SK-N-SH (cell line): ENCODE measurements at regions not wholly inside any gene's neighbourhood (a gene's known extent, or its start where the extent isn't known, plus 50 kb on each side); places are given as distances from the start of the nearest gene placed in this dataset.

Experiments used
- CTCF ChIA-PET: fragments of 300-600, 350-600 bp; formaldehyde crosslinking; extraction: SDS; loops from one replicate; lab custom pipeline; 2021; lab: Yijun Ruan, JAX
- POLR2A ChIA-PET: fragments of 350-600 bp; sonication (Branson Sonifier 250); formaldehyde crosslinking; extraction: SDS; loops from one replicate; lab custom pipeline; 2020; ENCODE audit warnings: antibody characterized with exemption, inconsistent platforms; lab: Yijun Ruan, JAX
- DNase-seq: peaks from one replicate; pipeline ENCODE4 v3.0.0; 2012
- H2AFZ ChIP-seq: fragments of 200-600 bp; sonication (generic); 2 replicates; pipeline ENCODE4 v1.8.1; 2016; ENCODE audit warnings: antibody characterized with exemption, mild to moderate bottlenecking, low read depth
- H3F3A ChIP-seq: fragments of 200-600 bp; sonication (generic); replicated peaks from 2 replicates; pipeline ENCODE3; 2016; ENCODE audit warnings: antibody characterized with exemption, mild to moderate bottlenecking; ENCODE audit not compliant: insufficient read depth
- H3K27ac ChIP-seq, 2 experiments: fragments of 200-500 bp in 1 of 2; fragments of 200-600 bp in 1 of 2; sonication (Bioruptor generic) in 1 of 2; sonication (generic), shearing (Covaris generic) in 1 of 2; 2 replicates each; pipeline versions ENCODE4 v1.5.1 to v1.6.1; 2014 to 2016; ENCODE audit warnings: low read depth in 2 of 2, inconsistent platforms in 1 of 2, low read length in 1 of 2, mild to moderate bottlenecking in 1 of 2, mixed read lengths in 1 of 2
- H3K27me3 ChIP-seq: fragments of 200-600 bp; sonication (generic), shearing (Covaris generic); 2 replicates; pipeline ENCODE4 v1.6.1; 2016; ENCODE audit warnings: mixed run types; ENCODE audit not compliant: insufficient read depth
- H3K36me3 ChIP-seq, 2 experiments: fragments of 200-500 bp in 1 of 2; fragments of 200-600 bp in 1 of 2; sonication (Bioruptor generic) in 1 of 2; sonication (generic) in 1 of 2; replicated peaks in 1 of 2; 2 replicates each; pipeline versions ENCODE3 to v1.5.1; 2014 to 2016; ENCODE audit warnings: low read length in 1 of 2, mild to moderate bottlenecking in 1 of 2; ENCODE audit not compliant: insufficient read depth in 2 of 2, control insufficient read depth in 1 of 2
- H3K4me1 ChIP-seq, 2 experiments: fragments of 200-500 bp in 1 of 2; fragments of 200-600 bp in 1 of 2; sonication (Bioruptor generic) in 1 of 2; sonication (generic), shearing (Covaris generic) in 1 of 2; 2 replicates each; pipeline versions ENCODE4 v1.5.1 to v1.6.1; 2014 to 2016; ENCODE audit warnings: low read depth in 1 of 2, low read length in 1 of 2, mixed run types in 1 of 2; ENCODE audit not compliant: insufficient read depth in 2 of 2, control insufficient read depth in 1 of 2
- H3K4me2 ChIP-seq: fragments of 200-600 bp; sonication (generic), shearing (Covaris generic); 2 replicates; pipeline ENCODE4 v1.6.1; 2017; ENCODE audit warnings: mixed run types
- H3K4me3 ChIP-seq, 2 experiments: fragments of 200-500 bp in 1 of 2; fragments of 200-600 bp in 1 of 2; sonication (Bioruptor generic) in 1 of 2; sonication (generic), shearing (Covaris generic) in 1 of 2; 2 replicates each; pipeline versions ENCODE4 v1.5.1 to v1.8.1; 2014 to 2016; ENCODE audit warnings: low read depth in 2 of 2, inconsistent platforms in 1 of 2, low read length in 1 of 2, mild to moderate bottlenecking in 1 of 2, mixed read lengths in 1 of 2, moderate library complexity in 1 of 2
- H3K79me2 ChIP-seq: fragments of 200-600 bp; sonication (generic); 2 replicates; pipeline ENCODE4 v1.8.1; 2017; ENCODE audit warnings: mild to moderate bottlenecking; ENCODE audit not compliant: insufficient read depth
- H3K9ac ChIP-seq: fragments of 200-600 bp; sonication (generic); 2 replicates; pipeline ENCODE4 v1.6.1; 2017; ENCODE audit warnings: mixed run types
- H3K9me2 ChIP-seq: fragments of 200-600 bp; sonication (generic); 2 replicates; pipeline ENCODE4 v1.6.1; 2017; ENCODE audit warnings: mixed run types
- H3K9me3 ChIP-seq: fragments of 200-600 bp; sonication (generic); 2 replicates; pipeline ENCODE4 v1.6.1; 2017; ENCODE audit warnings: mixed run types, mild to moderate bottlenecking, moderate library complexity
- H4K20me1 ChIP-seq: fragments of 200-600 bp; sonication (generic); 2 replicates; pipeline ENCODE4 v1.6.1; 2017; ENCODE audit warnings: mild to moderate bottlenecking, mixed run types; ENCODE audit not compliant: insufficient read depth
- EZH2phosphoT487 ChIP-seq: fragments of 200-600 bp; sonication (generic); IDR thresholded peaks from 2 replicates; pipeline ENCODE4 v1.6.1; 2017; ENCODE audit warnings: low read depth, mixed run types, mild to moderate bottlenecking, antibody characterized with exemption, moderate library complexity, borderline replicate concordance
- FOSL2 ChIP-seq: IDR thresholded peaks from 2 replicates; pipeline ENCODE4 v1.4.0; 2012; ENCODE audit warnings: low read depth, mild to moderate bottlenecking, moderate library complexity, borderline replicate concordance
- FOXJ3 ChIP-seq: sonication (generic); formaldehyde crosslinking; IDR thresholded peaks from 2 replicates; pipeline ENCODE4 v1.5.1; 2020; ENCODE audit warnings: mild to moderate bottlenecking, missing genetic modification reagents
- GABPA ChIP-seq: IDR thresholded peaks from 2 replicates; pipeline ENCODE4 v1.4.0; 2012; ENCODE audit warnings: low read depth, mild to moderate bottlenecking
- GATA2 ChIP-seq: sonication (generic); formaldehyde crosslinking; IDR thresholded peaks from 2 replicates; pipeline ENCODE4 v1.5.0; 2020; ENCODE audit warnings: mild to moderate bottlenecking, missing genetic modification reagents
- MEF2A ChIP-seq: IDR thresholded peaks from 2 replicates; pipeline ENCODE4 v1.4.0; 2012; ENCODE audit warnings: low read depth, borderline replicate concordance
- NFIC ChIP-seq: IDR thresholded peaks from 2 replicates; pipeline ENCODE4 v1.4.0; 2012; ENCODE audit warnings: borderline replicate concordance
- NRF1 ChIP-seq: IDR thresholded peaks from 2 replicates; pipeline ENCODE4 v1.6.1; 2012; ENCODE audit warnings: low read depth, mild to moderate bottlenecking, low read length
- REST ChIP-seq: IDR thresholded peaks from 2 replicates; pipeline ENCODE4 v1.6.1; 2012; ENCODE audit warnings: mild to moderate bottlenecking, low read depth, low read length, moderate library complexity
- RFX5 ChIP-seq: IDR thresholded peaks from 2 replicates; pipeline ENCODE4 v1.6.1; 2012; ENCODE audit warnings: mild to moderate bottlenecking, improper control_type of control experiment, low read length
- USF1 ChIP-seq: IDR thresholded peaks from 2 replicates; pipeline ENCODE4 v1.4.0; 2012; ENCODE audit warnings: low read depth, borderline replicate concordance
- whole genome bisulfite sequencing: methylation state at CpG from one replicate; pipeline ENCODE4 v1.1.6; 2017; ENCODE audit warnings: low lambda C conversion rate; 5-methylcytosine and 5-hydroxymethylcytosine counted together
- TF ChIP-seq, protein P1 (sequence below): fragments of 200-600 bp; sonication (generic); IDR thresholded peaks from 2 replicates; pipeline ENCODE4 v1.6.1; 2017; ENCODE audit warnings: antibody characterized with exemption, mild to moderate bottlenecking, moderate library complexity
- TF ChIP-seq, protein P2 (sequence below): fragments of 150-350 bp; IDR thresholded peaks from 2 replicates; pipeline ENCODE4 v1.6.1; 2016; ENCODE audit warnings: mild to moderate bottlenecking, low read depth, low read length
- TF ChIP-seq, protein P3 (sequence below): IDR thresholded peaks from 2 replicates; pipeline ENCODE4; 2012

DNA sequence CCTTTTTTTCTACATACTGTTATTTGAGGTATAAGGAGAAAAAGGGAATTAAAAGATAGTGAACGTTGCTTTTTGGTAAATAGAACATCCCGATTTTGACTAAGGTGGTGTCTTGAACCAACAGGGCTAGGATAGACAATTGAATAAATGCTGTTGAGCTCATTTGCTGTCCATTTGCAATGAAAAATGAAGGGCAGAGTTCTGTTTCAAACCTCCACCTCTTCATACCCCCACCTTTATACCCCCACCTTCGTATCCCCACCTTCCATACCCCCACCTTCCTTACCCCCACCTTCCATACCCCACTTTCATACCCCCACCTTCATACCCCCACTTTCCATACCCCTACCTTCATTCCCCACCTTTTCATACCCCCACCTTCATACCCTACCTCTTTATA, 93.4 kb upstream of the NAA20 start:
- Histone ChIP-seq H3K4me2 (no peak overlapping the region), H3K9ac (no peak overlapping the region), H4K20me1 (no peaks in the 10 kb centered on the region), H2AFZ (no peak overlapping the region), H3K9me2 (no peaks in the 10 kb centered on the region), H3K27ac (no peak overlapping the region), H3K9me3 (no peaks in the 10 kb centered on the region), H3K79me2 (no peaks in the 10 kb centered on the region), H3F3A (peaks cover 4% of the 10 kb centered on the region)
- DNase-seq: no peak
- no peak for TF ChIP-seq MEF2A
- TF ChIP-seq EZH2phosphoT487: no peak
- TF ChIP-seq, all 33 proteins: peak for 0
- H3K27me3 ChIP-seq: no peaks in the 10 kb centered on the region
- ChIA-PET CTCF (no interaction called here), POLR2A (no interaction called here)
- WGBS: 73% methylated on average over 3 of the region's 3 CpGs
- no peaks in the 10 kb centered on the region for H3K36me3 ChIP-seq
- H3K4me1 ChIP-seq: no peaks in the 10 kb centered on the region
- no peak overlapping the region for H3K4me3 ChIP-seq

- TF ChIP-seq, protein P1, sequence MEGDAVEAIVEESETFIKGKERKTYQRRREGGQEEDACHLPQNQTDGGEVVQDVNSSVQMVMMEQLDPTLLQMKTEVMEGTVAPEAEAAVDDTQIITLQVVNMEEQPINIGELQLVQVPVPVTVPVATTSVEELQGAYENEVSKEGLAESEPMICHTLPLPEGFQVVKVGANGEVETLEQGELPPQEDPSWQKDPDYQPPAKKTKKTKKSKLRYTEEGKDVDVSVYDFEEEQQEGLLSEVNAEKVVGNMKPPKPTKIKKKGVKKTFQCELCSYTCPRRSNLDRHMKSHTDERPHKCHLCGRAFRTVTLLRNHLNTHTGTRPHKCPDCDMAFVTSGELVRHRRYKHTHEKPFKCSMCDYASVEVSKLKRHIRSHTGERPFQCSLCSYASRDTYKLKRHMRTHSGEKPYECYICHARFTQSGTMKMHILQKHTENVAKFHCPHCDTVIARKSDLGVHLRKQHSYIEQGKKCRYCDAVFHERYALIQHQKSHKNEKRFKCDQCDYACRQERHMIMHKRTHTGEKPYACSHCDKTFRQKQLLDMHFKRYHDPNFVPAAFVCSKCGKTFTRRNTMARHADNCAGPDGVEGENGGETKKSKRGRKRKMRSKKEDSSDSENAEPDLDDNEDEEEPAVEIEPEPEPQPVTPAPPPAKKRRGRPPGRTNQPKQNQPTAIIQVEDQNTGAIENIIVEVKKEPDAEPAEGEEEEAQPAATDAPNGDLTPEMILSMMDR: no peak
- TF ChIP-seq USF1: no peak
- TF ChIP-seq, protein P2, sequence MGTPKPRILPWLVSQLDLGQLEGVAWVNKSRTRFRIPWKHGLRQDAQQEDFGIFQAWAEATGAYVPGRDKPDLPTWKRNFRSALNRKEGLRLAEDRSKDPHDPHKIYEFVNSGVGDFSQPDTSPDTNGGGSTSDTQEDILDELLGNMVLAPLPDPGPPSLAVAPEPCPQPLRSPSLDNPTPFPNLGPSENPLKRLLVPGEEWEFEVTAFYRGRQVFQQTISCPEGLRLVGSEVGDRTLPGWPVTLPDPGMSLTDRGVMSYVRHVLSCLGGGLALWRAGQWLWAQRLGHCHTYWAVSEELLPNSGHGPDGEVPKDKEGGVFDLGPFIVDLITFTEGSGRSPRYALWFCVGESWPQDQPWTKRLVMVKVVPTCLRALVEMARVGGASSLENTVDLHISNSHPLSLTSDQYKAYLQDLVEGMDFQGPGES: no peak
- no peak for TF ChIP-seq FOXJ3 (CRISPR knock-in tag)
- TF ChIP-seq NRF1: no peak
- no peak for TF ChIP-seq RFX5
- TF ChIP-seq GABPA: no peak
- no peak for TF ChIP-seq MEF2A
- TF ChIP-seq NFIC: no peak
- no peak for TF ChIP-seq REST
- no peak for TF ChIP-seq GATA2 (CRISPR knock-in tag)
- no peak for TF ChIP-seq FOSL2
- TF ChIP-seq, protein P3, sequence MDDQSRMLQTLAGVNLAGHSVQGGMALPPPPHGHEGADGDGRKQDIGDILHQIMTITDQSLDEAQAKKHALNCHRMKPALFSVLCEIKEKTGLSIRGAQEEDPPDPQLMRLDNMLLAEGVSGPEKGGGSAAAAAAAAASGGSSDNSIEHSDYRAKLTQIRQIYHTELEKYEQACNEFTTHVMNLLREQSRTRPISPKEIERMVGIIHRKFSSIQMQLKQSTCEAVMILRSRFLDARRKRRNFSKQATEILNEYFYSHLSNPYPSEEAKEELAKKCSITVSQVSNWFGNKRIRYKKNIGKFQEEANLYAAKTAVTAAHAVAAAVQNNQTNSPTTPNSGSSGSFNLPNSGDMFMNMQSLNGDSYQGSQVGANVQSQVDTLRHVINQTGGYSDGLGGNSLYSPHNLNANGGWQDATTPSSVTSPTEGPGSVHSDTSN: no peak
- H3K9me2 ChIP-seq: no peaks in the 10 kb centered on the region
- no peak overlapping the region for H2AFZ ChIP-seq
- H3K27me3 ChIP-seq: no peaks in the 10 kb centered on the region
- POLR2A ChIA-PET: no interaction called here
- 60% methylated on average over 5 of the region's 5 CpGs for WGBS
- no peaks in the 10 kb centered on the region for H3K9me3 ChIP-seq
- peaks cover 4% of the 10 kb centered on the region for H3F3A ChIP-seq
- CTCF ChIA-PET: no interaction called here
- no peak overlapping the region for H3K27ac ChIP-seq
- H3K9ac ChIP-seq: no peak overlapping the region
- no peak for DNase-seq
- no peak overlapping the region for H3K4me2 ChIP-seq
- no peaks in the 10 kb centered on the region for H4K20me1 ChIP-seq
- no peaks in the 10 kb centered on the region for H3K36me3 ChIP-seq
- H3K4me1 ChIP-seq: no peaks in the 10 kb centered on the region
- no peak overlapping the region for H3K4me3 ChIP-seq
- no peaks in the 10 kb centered on the region for H3K79me2 ChIP-seq
Measured at GRCh38 chr20:19924255-19924654, 92.9 kb upstream of the NAA20 start.
